ENCODE measurements at regions not wholly inside any gene's neighbourhood (a gene's known extent, or its start where the extent isn't known, plus 50 kb on each side); places are given as distances from the start of the nearest gene placed in this dataset.
A peak's percentile ranks its signal among the peaks of the same experiment; 100 is the strongest.

DNA sequence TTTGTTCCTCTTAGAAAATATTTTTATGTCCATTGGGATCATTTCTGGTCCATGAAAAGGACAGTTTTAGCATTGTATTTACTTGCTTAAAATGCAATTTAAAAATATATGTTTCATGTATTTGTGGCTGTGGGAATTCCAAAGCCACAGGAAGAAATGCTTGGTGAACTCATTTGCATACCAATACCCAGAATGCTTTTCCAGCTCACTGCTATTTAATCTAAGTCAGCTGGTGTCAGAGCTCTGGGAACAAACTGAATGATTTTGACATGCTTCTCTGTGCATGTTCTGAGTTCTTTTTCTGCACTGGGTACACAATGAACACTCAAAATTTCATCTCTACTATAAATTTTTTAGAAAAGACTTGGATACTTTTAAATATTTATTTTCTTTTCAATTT, 482.8 kb upstream of the ARRDC3 start:
- ATAC-seq (peak; percentile 72), DNase-seq (ENCODE audit: low spot score) (no peak)
- TF ChIP-seq, protein P1, sequence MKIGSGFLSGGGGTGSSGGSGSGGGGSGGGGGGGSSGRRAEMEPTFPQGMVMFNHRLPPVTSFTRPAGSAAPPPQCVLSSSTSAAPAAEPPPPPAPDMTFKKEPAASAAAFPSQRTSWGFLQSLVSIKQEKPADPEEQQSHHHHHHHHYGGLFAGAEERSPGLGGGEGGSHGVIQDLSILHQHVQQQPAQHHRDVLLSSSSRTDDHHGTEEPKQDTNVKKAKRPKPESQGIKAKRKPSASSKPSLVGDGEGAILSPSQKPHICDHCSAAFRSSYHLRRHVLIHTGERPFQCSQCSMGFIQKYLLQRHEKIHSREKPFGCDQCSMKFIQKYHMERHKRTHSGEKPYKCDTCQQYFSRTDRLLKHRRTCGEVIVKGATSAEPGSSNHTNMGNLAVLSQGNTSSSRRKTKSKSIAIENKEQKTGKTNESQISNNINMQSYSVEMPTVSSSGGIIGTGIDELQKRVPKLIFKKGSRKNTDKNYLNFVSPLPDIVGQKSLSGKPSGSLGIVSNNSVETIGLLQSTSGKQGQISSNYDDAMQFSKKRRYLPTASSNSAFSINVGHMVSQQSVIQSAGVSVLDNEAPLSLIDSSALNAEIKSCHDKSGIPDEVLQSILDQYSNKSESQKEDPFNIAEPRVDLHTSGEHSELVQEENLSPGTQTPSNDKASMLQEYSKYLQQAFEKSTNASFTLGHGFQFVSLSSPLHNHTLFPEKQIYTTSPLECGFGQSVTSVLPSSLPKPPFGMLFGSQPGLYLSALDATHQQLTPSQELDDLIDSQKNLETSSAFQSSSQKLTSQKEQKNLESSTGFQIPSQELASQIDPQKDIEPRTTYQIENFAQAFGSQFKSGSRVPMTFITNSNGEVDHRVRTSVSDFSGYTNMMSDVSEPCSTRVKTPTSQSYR (CRISPR knock-in tag; IDR thresholded peaks at IDR 0.05), result no peak
- TF ChIP-seq, protein P2, sequence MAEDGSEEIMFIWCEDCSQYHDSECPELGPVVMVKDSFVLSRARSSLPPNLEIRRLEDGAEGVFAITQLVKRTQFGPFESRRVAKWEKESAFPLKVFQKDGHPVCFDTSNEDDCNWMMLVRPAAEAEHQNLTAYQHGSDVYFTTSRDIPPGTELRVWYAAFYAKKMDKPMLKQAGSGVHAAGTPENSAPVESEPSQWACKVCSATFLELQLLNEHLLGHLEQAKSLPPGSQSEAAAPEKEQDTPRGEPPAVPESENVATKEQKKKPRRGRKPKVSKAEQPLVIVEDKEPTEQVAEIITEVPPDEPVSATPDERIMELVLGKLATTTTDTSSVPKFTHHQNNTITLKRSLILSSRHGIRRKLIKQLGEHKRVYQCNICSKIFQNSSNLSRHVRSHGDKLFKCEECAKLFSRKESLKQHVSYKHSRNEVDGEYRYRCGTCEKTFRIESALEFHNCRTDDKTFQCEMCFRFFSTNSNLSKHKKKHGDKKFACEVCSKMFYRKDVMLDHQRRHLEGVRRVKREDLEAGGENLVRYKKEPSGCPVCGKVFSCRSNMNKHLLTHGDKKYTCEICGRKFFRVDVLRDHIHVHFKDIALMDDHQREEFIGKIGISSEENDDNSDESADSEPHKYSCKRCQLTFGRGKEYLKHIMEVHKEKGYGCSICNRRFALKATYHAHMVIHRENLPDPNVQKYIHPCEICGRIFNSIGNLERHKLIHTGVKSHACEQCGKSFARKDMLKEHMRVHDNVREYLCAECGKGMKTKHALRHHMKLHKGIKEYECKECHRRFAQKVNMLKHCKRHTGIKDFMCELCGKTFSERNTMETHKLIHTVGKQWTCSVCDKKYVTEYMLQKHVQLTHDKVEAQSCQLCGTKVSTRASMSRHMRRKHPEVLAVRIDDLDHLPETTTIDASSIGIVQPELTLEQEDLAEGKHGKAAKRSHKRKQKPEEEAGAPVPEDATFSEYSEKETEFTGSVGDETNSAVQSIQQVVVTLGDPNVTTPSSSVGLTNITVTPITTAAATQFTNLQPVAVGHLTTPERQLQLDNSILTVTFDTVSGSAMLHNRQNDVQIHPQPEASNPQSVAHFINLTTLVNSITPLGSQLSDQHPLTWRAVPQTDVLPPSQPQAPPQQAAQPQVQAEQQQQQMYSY (CRISPR knock-in tag; IDR thresholded peaks at IDR 0.05), result no peak
- TF ChIP-seq NR2C2 (CRISPR knock-in tag; IDR thresholded peaks at IDR 0.05) (no peak), TCF7 (CRISPR knock-in tag; IDR thresholded peaks at IDR 0.05; ENCODE audit: low read depth) (no peak), MYBL2 (CRISPR knock-in tag; IDR thresholded peaks at IDR 0.05) (no peak), NFYB (CRISPR knock-in tag; conservative IDR thresholded peaks at IDR 0.05; ENCODE audit: low read depth) (no peak), ZNF396 (CRISPR knock-in tag; IDR thresholded peaks at IDR 0.05; ENCODE audit: borderline replicate concordance) (no peak), TEAD4 (CRISPR knock-in tag; IDR thresholded peaks at IDR 0.05) (no peak), SMAD4 (CRISPR knock-in tag; IDR thresholded peaks at IDR 0.05) (no peak)
- TF ChIP-seq, protein P3, sequence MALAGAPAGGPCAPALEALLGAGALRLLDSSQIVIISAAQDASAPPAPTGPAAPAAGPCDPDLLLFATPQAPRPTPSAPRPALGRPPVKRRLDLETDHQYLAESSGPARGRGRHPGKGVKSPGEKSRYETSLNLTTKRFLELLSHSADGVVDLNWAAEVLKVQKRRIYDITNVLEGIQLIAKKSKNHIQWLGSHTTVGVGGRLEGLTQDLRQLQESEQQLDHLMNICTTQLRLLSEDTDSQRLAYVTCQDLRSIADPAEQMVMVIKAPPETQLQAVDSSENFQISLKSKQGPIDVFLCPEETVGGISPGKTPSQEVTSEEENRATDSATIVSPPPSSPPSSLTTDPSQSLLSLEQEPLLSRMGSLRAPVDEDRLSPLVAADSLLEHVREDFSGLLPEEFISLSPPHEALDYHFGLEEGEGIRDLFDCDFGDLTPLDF (CRISPR knock-in tag; IDR thresholded peaks at IDR 0.05), result no peak
- TF ChIP-seq, protein P4, sequence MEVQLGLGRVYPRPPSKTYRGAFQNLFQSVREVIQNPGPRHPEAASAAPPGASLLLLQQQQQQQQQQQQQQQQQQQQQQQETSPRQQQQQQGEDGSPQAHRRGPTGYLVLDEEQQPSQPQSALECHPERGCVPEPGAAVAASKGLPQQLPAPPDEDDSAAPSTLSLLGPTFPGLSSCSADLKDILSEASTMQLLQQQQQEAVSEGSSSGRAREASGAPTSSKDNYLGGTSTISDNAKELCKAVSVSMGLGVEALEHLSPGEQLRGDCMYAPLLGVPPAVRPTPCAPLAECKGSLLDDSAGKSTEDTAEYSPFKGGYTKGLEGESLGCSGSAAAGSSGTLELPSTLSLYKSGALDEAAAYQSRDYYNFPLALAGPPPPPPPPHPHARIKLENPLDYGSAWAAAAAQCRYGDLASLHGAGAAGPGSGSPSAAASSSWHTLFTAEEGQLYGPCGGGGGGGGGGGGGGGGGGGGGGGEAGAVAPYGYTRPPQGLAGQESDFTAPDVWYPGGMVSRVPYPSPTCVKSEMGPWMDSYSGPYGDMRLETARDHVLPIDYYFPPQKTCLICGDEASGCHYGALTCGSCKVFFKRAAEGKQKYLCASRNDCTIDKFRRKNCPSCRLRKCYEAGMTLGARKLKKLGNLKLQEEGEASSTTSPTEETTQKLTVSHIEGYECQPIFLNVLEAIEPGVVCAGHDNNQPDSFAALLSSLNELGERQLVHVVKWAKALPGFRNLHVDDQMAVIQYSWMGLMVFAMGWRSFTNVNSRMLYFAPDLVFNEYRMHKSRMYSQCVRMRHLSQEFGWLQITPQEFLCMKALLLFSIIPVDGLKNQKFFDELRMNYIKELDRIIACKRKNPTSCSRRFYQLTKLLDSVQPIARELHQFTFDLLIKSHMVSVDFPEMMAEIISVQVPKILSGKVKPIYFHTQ (CRISPR knock-in tag; IDR thresholded peaks at IDR 0.05), result no peak
- TF ChIP-seq, protein P5, sequence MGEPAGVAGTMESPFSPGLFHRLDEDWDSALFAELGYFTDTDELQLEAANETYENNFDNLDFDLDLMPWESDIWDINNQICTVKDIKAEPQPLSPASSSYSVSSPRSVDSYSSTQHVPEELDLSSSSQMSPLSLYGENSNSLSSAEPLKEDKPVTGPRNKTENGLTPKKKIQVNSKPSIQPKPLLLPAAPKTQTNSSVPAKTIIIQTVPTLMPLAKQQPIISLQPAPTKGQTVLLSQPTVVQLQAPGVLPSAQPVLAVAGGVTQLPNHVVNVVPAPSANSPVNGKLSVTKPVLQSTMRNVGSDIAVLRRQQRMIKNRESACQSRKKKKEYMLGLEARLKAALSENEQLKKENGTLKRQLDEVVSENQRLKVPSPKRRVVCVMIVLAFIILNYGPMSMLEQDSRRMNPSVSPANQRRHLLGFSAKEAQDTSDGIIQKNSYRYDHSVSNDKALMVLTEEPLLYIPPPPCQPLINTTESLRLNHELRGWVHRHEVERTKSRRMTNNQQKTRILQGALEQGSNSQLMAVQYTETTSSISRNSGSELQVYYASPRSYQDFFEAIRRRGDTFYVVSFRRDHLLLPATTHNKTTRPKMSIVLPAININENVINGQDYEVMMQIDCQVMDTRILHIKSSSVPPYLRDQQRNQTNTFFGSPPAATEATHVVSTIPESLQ (CRISPR knock-in tag; IDR thresholded peaks at IDR 0.05), result no peak
- TF ChIP-seq, protein P6, sequence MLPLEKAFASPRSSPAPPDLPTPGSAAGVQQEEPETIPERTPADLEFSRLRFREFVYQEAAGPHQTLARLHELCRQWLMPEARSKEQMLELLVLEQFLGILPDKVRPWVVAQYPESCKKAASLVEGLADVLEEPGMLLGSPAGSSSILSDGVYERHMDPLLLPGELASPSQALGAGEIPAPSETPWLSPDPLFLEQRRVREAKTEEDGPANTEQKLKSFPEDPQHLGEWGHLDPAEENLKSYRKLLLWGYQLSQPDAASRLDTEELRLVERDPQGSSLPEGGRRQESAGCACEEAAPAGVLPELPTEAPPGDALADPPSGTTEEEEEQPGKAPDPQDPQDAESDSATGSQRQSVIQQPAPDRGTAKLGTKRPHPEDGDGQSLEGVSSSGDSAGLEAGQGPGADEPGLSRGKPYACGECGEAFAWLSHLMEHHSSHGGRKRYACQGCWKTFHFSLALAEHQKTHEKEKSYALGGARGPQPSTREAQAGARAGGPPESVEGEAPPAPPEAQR (CRISPR knock-in tag; IDR thresholded peaks at IDR 0.05), result no peak
- TF ChIP-seq, protein P7, sequence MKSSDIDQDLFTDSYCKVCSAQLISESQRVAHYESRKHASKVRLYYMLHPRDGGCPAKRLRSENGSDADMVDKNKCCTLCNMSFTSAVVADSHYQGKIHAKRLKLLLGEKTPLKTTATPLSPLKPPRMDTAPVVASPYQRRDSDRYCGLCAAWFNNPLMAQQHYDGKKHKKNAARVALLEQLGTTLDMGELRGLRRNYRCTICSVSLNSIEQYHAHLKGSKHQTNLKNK (CRISPR knock-in tag; IDR thresholded peaks at IDR 0.05), result no peak
- TF ChIP-seq, protein P8, sequence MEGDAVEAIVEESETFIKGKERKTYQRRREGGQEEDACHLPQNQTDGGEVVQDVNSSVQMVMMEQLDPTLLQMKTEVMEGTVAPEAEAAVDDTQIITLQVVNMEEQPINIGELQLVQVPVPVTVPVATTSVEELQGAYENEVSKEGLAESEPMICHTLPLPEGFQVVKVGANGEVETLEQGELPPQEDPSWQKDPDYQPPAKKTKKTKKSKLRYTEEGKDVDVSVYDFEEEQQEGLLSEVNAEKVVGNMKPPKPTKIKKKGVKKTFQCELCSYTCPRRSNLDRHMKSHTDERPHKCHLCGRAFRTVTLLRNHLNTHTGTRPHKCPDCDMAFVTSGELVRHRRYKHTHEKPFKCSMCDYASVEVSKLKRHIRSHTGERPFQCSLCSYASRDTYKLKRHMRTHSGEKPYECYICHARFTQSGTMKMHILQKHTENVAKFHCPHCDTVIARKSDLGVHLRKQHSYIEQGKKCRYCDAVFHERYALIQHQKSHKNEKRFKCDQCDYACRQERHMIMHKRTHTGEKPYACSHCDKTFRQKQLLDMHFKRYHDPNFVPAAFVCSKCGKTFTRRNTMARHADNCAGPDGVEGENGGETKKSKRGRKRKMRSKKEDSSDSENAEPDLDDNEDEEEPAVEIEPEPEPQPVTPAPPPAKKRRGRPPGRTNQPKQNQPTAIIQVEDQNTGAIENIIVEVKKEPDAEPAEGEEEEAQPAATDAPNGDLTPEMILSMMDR (IDR thresholded peaks at IDR 0.05), result no peak
- Mint-ChIP-seq H3K27ac (no peak overlapping the region; the same call in 1 of the 2 replicates), H3K4me3 (no peak overlapping the region), H3K4me1 (peaks cover 32% of the 10 kb centered on the region), H3K36me3 (no peaks in the 10 kb centered on the region), H3K27me3 (ENCODE audit: low read depth) (no peaks in the 10 kb centered on the region), H3K9me3 (peaks cover 9% of the 10 kb centered on the region)
- CTCF ChIA-PET, result interaction anchor here (0.6 kb wide), 1 partner anchor 224 kb away, joined by 3 read pairs; no protein-coding TSS in a partner anchor
- POLR2A ChIA-PET, result no interaction called here
